ENCODE measurements at regions not wholly inside any gene's neighbourhood (a gene's known extent, or its start where the extent isn't known, plus 50 kb on each side); places are given as distances from the start of the nearest gene placed in this dataset.
"Not testable (repeated sequence)": the region's sequence is repeated elsewhere in the genome, so short reads cannot be mapped to it uniquely, and the experiment has no call there.

- TF ChIP-seq, protein P1, sequence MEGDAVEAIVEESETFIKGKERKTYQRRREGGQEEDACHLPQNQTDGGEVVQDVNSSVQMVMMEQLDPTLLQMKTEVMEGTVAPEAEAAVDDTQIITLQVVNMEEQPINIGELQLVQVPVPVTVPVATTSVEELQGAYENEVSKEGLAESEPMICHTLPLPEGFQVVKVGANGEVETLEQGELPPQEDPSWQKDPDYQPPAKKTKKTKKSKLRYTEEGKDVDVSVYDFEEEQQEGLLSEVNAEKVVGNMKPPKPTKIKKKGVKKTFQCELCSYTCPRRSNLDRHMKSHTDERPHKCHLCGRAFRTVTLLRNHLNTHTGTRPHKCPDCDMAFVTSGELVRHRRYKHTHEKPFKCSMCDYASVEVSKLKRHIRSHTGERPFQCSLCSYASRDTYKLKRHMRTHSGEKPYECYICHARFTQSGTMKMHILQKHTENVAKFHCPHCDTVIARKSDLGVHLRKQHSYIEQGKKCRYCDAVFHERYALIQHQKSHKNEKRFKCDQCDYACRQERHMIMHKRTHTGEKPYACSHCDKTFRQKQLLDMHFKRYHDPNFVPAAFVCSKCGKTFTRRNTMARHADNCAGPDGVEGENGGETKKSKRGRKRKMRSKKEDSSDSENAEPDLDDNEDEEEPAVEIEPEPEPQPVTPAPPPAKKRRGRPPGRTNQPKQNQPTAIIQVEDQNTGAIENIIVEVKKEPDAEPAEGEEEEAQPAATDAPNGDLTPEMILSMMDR (IDR thresholded peaks at IDR 0.05): not testable (repeated sequence)
- not testable (repeated sequence) for TF ChIP-seq POLR2A (IDR thresholded peaks at IDR 0.05)
These were observed 99.4 kb upstream of the NRBF2 start for GRCh38 chr10:63033616-63034185.
